ENCODE measurements at regions not wholly inside any gene's neighbourhood (a gene's known extent, or its start where the extent isn't known, plus 50 kb on each side); places are given as distances from the start of the nearest gene placed in this dataset.
"Not testable (repeated sequence)": the region's sequence is repeated elsewhere in the genome, so short reads cannot be mapped to it uniquely, and the experiment has no call there.

DNA sequence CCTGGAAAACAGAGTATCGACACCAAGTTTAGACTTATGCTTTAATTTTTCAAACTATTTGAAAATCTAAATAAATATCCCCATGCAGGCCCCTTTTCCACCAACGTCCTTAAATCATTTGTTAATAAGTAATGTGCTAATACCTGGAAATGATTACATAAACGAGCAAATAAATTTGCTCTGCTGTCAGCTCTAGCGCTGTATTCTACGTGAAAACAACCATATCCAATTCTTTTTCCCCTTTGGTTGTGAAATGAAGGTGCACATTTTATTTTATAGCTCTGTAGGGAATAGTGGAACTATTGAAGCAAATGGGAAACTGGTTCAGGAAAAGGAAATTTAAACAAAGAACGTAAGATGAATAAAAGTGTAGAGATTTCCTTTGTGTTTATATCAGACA lies 137.7 kb upstream of the ZNF608 start:
- Mint-ChIP-seq H3K4me1 (ENCODE audit: low read depth in 2 of 2) (no peaks in the 10 kb centered on the region), H3K27me3 (no peaks in the 10 kb centered on the region), H3K4me3 (no peak overlapping the region), H3K9me3 (no peaks in the 10 kb centered on the region), H3K36me3 (ENCODE audit: insufficient read depth) (no peaks in the 10 kb centered on the region), H3K27ac (no peak overlapping the region)
- no peak for DNase-seq
- no peak for ATAC-seq (replicated peaks)

DNA sequence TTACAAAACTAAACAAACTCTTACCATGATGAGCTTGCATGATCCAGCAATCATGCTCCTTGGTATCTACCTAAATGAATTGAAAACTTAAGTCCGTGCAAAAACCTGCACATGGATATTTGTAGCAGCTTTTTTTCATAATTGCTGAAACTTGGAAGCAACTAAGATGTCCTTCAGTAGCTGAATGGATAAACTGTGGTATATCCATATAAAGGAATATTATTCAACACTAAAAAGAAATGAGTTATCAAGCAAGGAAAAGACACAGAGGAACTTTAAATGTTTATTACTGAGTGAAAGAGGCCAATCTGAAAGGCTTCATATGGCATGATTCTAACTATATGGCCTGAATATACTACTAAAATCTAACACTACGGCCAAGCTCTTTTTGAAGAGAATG lies 139.1 kb upstream of the ZNF608 start:
- Mint-ChIP-seq H3K27ac (no peak overlapping the region), H3K27me3 (no peaks in the 10 kb centered on the region), H3K9me3 (no peaks in the 10 kb centered on the region), H3K36me3 (ENCODE audit: insufficient read depth) (no peaks in the 10 kb centered on the region), H3K4me1 (ENCODE audit: low read depth in 2 of 2) (no peaks in the 10 kb centered on the region), H3K4me3 (no peak overlapping the region)
- no peak for DNase-seq
- ATAC-seq (replicated peaks): no peak

DNA sequence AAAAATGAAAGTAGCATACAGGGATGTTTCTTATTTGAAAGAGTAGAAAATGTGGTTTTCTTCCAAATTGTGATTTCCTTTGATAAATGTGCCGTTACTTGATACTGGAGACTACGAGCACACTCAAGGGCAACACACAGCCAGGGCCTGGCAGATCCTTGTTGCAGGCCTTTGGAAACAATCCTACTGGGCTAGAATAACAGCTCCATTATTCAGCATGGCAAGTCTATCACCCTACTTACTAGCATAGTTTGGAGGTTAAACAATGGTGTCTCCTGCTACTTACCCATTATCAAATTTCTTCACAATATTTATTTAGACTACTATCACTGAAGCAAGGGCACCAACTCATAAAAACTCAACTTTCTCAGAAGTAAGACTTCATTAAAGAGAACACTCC lies 140.8 kb upstream of the ZNF608 start:
- Mint-ChIP-seq H3K4me3 (no peak overlapping the region), H3K36me3 (ENCODE audit: insufficient read depth) (no peaks in the 10 kb centered on the region), H3K4me1 (ENCODE audit: low read depth in 2 of 2) (no peaks in the 10 kb centered on the region), H3K9me3 (no peaks in the 10 kb centered on the region), H3K27me3 (no peaks in the 10 kb centered on the region), H3K27ac (no peak overlapping the region)
- ATAC-seq (replicated peaks) (no peak), DNase-seq (no peak)

DNA sequence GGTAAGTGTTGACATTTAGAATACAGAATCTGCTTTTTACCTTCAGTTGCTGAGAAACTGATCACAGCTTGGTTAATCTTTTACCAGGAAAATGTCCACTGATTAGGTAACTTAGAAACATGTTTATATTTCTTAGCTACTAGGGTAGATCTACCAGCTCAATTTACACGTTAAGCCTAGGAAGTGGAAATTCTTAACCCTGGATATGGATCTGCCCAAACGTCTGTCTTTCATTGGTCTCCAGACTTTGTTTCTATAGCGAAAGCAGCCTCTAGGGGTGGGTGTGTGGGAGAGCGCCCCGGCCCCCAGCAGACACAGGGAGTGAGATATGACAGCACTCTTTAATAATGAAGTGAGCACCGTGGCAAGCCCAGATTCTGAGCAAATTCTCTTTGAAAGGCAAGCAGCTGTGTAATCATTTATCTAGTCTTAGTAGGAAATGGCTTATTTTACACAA lies 141.6 kb upstream of the ZNF608 start:
- Mint-ChIP-seq H3K27me3 (no peaks in the 10 kb centered on the region), H3K4me1 (ENCODE audit: low read depth in 2 of 2) (no peaks in the 10 kb centered on the region), H3K4me3 (no peak overlapping the region), H3K36me3 (ENCODE audit: insufficient read depth) (no peaks in the 10 kb centered on the region), H3K9me3 (no peaks in the 10 kb centered on the region), H3K27ac (no peak overlapping the region)
- no peak for DNase-seq
- no peak for ATAC-seq (replicated peaks)

DNA sequence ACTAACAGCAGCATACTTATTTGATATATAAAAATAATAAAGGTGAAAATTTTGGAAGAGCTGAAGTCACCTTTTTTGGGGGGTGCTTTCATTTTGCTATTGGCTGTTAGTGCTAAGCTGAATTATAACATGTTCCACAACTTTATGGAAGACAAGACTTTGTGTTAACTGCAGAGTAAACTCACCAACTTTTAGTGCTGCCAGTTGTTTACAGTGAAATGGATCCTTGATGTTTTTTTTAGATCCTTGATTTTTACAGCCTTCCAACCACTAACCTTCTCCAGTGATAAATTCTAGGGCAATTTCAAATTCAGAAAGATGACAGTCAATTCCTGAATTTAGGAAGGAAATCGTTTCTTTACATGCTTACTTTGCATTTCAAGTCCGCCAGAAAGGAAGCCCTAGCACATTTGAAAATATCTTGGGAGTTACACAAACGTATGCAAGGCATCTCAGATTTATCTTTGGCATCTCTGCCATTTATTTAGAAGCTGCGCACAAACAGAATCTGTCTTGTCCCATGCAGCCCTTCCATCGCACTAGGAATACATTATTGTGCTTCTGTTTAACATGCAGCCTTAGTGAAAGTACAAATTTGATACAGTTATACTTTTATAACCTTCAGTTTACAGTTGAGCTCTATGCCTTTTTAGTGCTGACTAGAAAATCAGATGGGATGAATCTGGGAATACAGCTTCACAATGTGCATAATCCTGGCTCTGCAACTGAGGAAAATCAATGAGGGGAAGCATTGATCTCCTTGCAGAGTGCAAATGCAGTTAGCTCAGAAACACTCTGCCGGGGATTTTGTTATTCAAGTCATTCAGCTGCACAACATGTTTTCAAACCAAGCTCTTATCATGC lies 142.4 kb upstream of the ZNF608 start:
- Mint-ChIP-seq H3K36me3 (ENCODE audit: insufficient read depth) (no peaks in the 10 kb centered on the region), H3K27ac (no peak overlapping the region), H3K9me3 (no peaks in the 10 kb centered on the region), H3K4me1 (ENCODE audit: low read depth in 2 of 2) (no peaks in the 10 kb centered on the region), H3K4me3 (no peak overlapping the region), H3K27me3 (no peaks in the 10 kb centered on the region)
- DNase-seq (no peak), ATAC-seq (replicated peaks) (no peak)

DNA sequence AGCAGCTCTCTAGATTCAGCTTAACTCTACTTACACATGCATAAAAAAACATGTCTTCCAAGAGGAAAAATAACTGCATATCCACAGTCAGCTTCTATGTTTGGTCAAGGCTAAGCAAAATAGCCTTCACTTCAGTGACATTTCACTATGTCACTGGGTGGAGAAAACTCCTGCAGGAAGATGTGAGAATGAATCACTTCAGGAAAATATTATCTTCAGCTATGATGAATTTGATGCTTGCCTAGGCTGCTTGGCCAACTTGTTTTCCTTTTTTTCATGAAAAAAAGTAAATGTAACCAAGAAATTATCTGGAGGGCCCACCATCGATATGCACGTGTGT lies 143.0 kb upstream of the ZNF608 start:
- Mint-ChIP-seq H3K27me3 (no peaks in the 10 kb centered on the region), H3K9me3 (no peaks in the 10 kb centered on the region), H3K36me3 (ENCODE audit: insufficient read depth) (no peaks in the 10 kb centered on the region), H3K4me3 (no peak overlapping the region), H3K27ac (no peak overlapping the region), H3K4me1 (ENCODE audit: low read depth in 2 of 2) (no peaks in the 10 kb centered on the region)
- ATAC-seq (replicated peaks) (no peak), DNase-seq (no peak)

DNA sequence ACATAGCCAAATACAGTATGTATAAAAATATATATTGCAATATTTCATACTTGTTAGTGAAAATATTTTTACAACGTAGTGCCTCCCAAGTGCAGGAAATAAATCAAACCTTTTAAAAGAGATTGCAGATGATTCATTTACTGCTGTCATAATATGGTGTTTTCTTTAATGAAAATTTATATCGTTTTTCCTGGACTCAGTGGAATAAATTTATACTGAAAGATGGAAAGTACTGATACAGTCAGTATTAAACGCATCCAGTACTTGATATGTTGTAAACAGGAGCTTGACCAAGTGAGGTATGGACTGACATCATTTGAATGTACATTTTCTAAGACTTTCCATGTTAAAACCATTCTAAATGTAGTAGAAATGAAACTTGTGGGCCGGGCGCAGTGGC lies 143.4 kb upstream of the ZNF608 start:
- H3K36me3 Mint-ChIP-seq (ENCODE audit: insufficient read depth): no peaks in the 10 kb centered on the region

DNA sequence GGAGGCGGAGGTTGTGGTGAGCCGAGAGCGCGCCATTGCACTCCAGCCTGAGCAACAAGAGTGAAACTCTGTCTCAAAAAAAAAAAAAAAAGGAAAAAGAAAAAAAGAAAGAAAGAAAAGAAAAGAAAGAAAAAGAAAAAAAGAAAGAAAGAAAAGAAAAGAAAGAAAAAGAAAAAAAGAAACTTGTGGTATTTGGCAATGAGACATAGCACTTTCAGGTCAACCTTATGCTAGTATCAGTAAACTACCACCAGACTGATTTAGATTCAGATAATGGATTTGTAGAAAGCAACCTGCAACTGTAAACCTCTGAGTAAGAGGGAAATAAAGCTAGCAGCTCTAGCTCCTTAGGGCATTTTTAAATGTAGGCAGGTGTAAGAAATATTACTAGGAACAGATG lies 144.0 kb upstream of the ZNF608 start:
- not testable (repeated sequence) for H3K27me3 Mint-ChIP-seq; H3K4me3 Mint-ChIP-seq; DNase-seq; H3K27ac Mint-ChIP-seq; H3K9me3 Mint-ChIP-seq; H3K36me3 Mint-ChIP-seq (ENCODE audit: insufficient read depth); ATAC-seq (replicated peaks); H3K4me1 Mint-ChIP-seq (ENCODE audit: low read depth in 2 of 2)

More for the DNA sequence above, 143.4 kb upstream of the ZNF608 start:
- no peak for ATAC-seq (replicated peaks)
- Mint-ChIP-seq H3K27me3 (no peaks in the 10 kb centered on the region), H3K4me3 (no peak overlapping the region), H3K27ac (no peak overlapping the region), H3K4me1 (ENCODE audit: low read depth in 2 of 2) (no peaks in the 10 kb centered on the region), H3K9me3 (no peaks in the 10 kb centered on the region)
- DNase-seq: no peak

DNA sequence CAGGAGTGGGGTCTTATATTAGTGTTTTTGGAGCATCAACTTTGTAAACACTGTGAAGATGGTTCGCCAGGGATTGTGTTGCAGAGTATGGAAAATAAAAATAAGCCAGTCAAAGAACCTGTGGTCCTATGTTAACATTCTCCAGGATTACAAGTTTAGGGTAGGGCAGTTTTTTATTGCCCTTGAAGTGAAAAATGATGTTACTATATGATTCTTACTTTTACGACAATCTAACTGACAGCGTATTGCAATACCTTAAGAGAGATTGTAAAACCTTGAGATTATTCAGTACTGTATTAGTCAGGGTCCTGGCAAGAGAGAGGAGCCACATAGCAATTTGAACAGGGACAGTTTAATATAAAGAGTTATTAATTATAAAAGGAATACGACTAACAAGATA lies 144.7 kb upstream of the ZNF608 start:
- H3K4me3 Mint-ChIP-seq: no peak overlapping the region

DNA sequence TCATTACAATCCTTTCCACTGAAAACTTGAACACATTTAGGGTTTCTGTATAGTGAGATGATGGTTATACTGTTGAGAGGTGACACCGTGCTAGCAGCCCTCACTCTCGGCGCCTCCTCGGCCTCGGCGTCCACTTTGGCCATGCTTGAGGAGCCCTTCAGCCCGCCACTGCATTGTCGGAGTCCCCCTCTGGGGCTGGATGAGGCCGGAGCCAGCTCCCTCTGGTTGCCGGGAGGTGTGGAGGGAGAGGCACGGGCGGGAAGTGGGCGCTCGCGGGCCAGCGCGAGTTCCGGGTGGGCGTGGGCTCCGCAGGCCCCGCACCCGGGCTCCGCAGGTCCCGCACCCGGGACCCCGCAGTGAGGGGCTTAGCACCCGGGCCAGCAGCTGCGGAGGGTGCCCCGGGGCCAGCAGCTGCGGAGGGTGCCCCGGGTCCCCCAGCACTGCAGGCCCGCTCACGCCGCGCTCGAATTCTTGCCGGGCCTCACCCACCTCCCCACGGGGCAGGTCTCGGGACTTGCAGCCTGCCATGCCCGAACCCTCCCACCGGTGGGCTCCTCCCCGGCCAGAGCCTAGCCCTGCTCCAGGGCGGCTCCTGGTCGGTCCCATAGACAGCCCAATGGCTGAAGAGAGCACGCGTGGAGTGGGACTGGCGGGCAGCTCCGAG lies 145.9 kb upstream of the ZNF608 start:
- H3K27me3 Mint-ChIP-seq: no peaks in the 10 kb centered on the region
- H3K9me3 Mint-ChIP-seq: peaks cover 0 to 2% of the 10 kb centered on the region in 2 donors
- H3K27ac Mint-ChIP-seq: no peak overlapping the region
- ATAC-seq (replicated peaks): no peak
- H3K36me3 Mint-ChIP-seq (ENCODE audit: insufficient read depth): no peaks in the 10 kb centered on the region
- no peak overlapping the region for H3K4me3 Mint-ChIP-seq
- DNase-seq: no peak
- H3K4me1 Mint-ChIP-seq (ENCODE audit: low read depth in 2 of 2): no peaks in the 10 kb centered on the region

More for the DNA sequence above, 144.7 kb upstream of the ZNF608 start:
- no peaks in the 10 kb centered on the region for H3K4me1 Mint-ChIP-seq (ENCODE audit: low read depth in 2 of 2)
- no peak for DNase-seq
- H3K9me3 Mint-ChIP-seq: peaks cover 0 to 2% of the 10 kb centered on the region in 2 donors
- H3K27ac Mint-ChIP-seq: no peak overlapping the region
- no peaks in the 10 kb centered on the region for H3K27me3 Mint-ChIP-seq
- no peaks in the 10 kb centered on the region for H3K36me3 Mint-ChIP-seq (ENCODE audit: insufficient read depth)
- ATAC-seq (replicated peaks): no peak

DNA sequence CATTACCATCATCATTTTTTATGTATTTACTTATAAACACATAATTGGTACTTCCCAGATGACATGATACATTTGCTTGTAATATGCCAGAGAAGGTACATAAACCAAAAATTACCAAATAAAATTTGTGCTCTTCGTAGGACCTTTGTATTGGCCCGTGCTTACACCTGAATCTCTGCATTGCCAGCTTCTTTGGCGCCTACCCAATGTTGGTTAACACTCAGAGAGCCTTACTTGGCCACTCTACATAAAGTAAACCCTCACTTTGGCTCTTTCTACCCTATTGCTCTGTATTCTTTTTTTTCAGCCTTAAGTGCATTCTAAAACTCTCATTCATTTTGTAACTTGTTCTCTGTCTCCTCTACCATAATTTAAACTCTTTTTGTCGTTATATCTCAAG lies 148.1 kb upstream of the ZNF608 start:
- H3K9me3 Mint-ChIP-seq: peaks cover 0 to 2% of the 10 kb centered on the region in 2 donors
- H3K27ac Mint-ChIP-seq: no peak overlapping the region
- H3K27me3 Mint-ChIP-seq: no peaks in the 10 kb centered on the region
- no peaks in the 10 kb centered on the region for H3K4me1 Mint-ChIP-seq (ENCODE audit: low read depth in 2 of 2)
- no peaks in the 10 kb centered on the region for H3K36me3 Mint-ChIP-seq (ENCODE audit: insufficient read depth)
- H3K4me3 Mint-ChIP-seq: no peak overlapping the region
- DNase-seq (no peak), ATAC-seq (replicated peaks) (no peak)

DNA sequence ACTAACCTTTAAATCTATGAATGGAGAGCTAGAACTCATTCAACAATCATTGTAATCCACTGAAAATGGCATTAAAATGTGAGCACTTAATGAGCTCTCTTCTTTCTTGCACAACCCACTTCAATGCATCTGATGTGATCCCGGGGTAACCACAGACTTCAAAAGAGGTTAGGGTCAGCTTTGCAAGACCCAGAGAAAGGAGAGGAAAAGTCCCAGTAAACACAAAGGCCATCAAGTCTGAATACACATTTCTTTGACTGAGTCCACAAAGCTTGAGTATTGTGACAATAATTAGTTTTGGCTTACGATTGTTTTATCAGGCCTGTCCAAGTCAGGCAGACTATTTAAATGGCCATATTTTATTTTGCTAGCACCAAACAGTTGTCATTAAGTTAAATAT lies 148.8 kb upstream of the ZNF608 start:
- ATAC-seq (replicated peaks) (no peak), DNase-seq (no peak)
- Mint-ChIP-seq H3K36me3 (ENCODE audit: insufficient read depth) (no peaks in the 10 kb centered on the region), H3K4me1 (ENCODE audit: low read depth in 2 of 2) (no peaks in the 10 kb centered on the region), H3K9me3 (peaks cover 0 to 2% of the 10 kb centered on the region in 2 donors), H3K27ac (no peak overlapping the region), H3K4me3 (no peak overlapping the region), H3K27me3 (no peaks in the 10 kb centered on the region)

DNA sequence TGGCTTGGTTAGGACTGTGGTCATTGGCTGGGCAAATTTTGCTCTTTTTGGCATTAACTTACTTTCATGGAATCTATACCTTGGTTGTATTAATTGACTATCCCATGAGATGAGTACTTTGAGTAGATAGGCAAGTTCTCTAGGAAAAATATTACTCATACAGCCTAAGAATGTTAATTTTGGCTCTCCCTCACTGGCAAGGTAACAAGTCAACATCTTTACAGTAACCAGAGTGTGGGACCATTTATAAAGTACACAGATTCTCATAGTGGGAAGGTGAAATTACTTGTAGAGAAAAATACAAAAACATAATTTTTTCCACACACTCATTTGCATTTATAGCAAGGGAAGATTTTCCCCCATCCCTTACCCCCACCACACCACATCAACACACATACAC lies 154.6 kb upstream of the ZNF608 start:
- Mint-ChIP-seq H3K27me3 (no peaks in the 10 kb centered on the region), H3K4me1 (ENCODE audit: low read depth in 2 of 2) (no peaks in the 10 kb centered on the region), H3K9me3 (peaks cover 0 to 2% of the 10 kb centered on the region in 2 donors), H3K27ac (no peak overlapping the region), H3K4me3 (no peak overlapping the region), H3K36me3 (ENCODE audit: insufficient read depth) (no peaks in the 10 kb centered on the region)
- no peak for DNase-seq
- no peak for ATAC-seq (replicated peaks)

DNA sequence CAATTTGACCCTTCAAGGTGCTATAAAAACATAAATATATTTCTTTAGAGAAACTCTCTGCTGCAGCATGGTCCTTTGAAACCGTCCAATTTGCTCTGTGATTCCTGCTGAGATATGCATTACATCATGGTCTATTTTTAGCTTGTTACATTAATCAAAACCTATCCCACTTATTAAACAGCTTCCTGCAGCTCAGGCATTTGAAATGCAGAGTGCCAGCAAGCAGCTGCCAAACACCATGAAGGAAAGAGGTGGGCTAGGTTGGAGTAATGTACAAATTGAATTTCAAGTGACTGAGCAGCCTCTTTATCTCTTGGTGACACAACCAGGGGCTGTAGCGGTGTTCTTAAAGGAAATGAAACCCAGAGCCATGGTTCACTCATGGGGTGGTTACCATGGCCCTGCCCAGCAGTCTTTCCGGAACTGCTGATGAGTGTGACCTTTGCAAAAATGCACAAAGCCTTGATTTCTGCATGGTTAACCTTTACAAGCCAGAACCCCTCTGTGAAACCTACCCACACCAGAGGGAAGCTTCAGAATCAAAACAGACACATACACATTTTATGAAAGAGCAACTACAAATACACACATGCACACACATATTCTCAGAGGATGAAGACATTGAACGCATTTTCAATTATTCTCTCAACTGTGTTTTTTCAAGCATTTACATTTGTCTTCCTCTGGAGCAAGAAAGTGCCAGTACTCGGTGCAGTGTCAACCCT lies 155.8 kb upstream of the ZNF608 start:
- Mint-ChIP-seq H3K9me3 (peaks cover 0 to 2% of the 10 kb centered on the region in 2 donors), H3K27me3 (no peaks in the 10 kb centered on the region), H3K4me1 (ENCODE audit: low read depth in 2 of 2) (no peaks in the 10 kb centered on the region), H3K36me3 (ENCODE audit: insufficient read depth) (no peaks in the 10 kb centered on the region), H3K27ac (no peak overlapping the region), H3K4me3 (no peak overlapping the region)
- DNase-seq (no peak), ATAC-seq (replicated peaks) (peak; percentile 44)

All from effector memory CD8-positive, alpha-beta T cell (primary cell).